C4-2B (cell line): ENCODE measurements at regions not wholly inside any gene's neighbourhood (a gene's known extent, or its start where the extent isn't known, plus 50 kb on each side); places are given as distances from the start of the nearest gene placed in this dataset.

Experiments
- H3K27ac ChIP-seq: fragments of 450-650 bp; 2 replicates; pipeline ENCODE4 v1.5.1; 2017
- ZFX ChIP-seq: fragments of 450-650 bp; IDR thresholded peaks from 2 replicates; pipeline ENCODE4 v1.6.1; 2017
- TF ChIP-seq, protein P1 (sequence below): fragments of 450-650 bp; conservative IDR thresholded peaks from 2 replicates; pipeline ENCODE4 v1.5.1; 2017; ENCODE audit warnings: mild to moderate bottlenecking

DNA sequence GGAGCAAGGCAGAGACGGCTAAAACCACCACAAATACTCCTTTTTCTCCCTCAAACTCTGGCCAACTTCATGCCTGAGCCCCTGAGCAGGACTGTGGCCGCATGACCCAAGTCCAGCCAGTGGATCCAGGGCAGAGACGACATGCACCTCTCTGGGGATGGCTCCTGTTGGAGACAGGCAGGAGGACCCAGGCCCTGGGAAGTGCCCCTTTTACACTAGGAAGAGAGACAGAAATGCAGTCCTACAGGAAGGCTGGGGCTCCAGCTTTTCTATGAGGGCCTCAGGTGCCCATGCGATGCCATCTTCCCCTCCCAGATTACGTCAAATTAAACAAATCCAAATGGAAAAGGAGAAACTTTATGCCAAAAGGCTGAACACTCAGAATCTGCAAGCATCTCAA lies 498.0 kb downstream of the BRD1 start:
- TF ChIP-seq, protein P1, sequence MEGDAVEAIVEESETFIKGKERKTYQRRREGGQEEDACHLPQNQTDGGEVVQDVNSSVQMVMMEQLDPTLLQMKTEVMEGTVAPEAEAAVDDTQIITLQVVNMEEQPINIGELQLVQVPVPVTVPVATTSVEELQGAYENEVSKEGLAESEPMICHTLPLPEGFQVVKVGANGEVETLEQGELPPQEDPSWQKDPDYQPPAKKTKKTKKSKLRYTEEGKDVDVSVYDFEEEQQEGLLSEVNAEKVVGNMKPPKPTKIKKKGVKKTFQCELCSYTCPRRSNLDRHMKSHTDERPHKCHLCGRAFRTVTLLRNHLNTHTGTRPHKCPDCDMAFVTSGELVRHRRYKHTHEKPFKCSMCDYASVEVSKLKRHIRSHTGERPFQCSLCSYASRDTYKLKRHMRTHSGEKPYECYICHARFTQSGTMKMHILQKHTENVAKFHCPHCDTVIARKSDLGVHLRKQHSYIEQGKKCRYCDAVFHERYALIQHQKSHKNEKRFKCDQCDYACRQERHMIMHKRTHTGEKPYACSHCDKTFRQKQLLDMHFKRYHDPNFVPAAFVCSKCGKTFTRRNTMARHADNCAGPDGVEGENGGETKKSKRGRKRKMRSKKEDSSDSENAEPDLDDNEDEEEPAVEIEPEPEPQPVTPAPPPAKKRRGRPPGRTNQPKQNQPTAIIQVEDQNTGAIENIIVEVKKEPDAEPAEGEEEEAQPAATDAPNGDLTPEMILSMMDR: no peak
- TF ChIP-seq ZFX: no peak
- no peak overlapping the region for H3K27ac ChIP-seq

DNA sequence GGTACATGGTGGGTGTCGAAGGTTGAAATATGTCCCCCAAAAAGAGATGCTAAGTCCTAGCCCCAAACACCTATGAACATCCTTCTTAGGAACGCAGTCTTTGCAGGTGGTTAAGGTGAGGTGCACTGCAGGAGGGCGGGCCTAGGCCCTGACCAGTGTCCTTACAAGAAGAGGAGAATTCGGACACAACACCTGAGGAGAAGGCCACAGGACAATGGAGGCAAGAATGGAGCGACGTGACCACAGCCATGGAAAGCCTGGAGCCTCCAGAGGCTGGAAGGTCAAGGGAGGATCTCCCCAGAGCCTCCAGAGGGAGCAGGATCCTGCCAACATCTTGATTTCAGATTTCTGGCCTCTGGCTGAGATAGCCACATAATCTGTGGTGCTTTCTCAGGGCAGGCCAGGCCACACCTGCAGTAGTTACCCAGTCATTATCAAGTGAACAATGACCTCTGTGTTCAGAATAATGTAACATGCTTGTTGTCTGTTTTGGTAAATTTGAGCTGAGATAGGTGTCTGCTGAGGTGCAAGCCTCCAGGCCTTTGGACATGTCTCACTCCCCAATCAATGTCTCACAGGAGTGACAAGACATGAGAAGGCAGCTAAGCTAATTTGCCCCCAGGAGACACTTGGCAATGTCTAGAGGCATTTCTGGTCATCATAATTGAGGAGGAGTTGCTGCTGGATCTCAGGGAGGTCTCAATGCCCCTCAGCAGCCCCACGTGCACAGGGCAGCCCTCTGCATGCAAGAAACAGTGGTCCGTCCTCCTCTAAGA lies 498.9 kb downstream of the BRD1 start:
- no peak for TF ChIP-seq ZFX
- TF ChIP-seq, protein P1: no peak
- H3K27ac ChIP-seq: no peak overlapping the region

DNA sequence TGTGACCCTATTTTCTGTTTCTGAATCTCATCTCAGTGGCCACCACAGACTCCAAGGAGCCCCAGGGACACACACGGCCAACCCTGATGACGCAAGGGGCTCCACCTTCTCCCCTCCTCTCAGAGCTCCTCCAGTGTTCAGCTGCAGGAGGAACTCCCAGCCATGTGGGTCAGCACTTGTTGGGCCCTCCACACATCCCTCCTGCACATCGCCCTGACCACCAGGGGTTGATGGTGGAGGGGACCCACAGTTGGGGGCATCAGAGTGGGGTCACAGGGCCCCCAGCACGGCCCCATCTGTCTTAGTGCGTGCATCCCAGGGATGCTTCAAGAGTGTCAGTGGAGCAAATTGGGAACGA lies 499.6 kb downstream of the BRD1 start:
- H3K27ac ChIP-seq: no peak overlapping the region
- TF ChIP-seq, protein P1: no peak
- TF ChIP-seq ZFX: no peak

DNA sequence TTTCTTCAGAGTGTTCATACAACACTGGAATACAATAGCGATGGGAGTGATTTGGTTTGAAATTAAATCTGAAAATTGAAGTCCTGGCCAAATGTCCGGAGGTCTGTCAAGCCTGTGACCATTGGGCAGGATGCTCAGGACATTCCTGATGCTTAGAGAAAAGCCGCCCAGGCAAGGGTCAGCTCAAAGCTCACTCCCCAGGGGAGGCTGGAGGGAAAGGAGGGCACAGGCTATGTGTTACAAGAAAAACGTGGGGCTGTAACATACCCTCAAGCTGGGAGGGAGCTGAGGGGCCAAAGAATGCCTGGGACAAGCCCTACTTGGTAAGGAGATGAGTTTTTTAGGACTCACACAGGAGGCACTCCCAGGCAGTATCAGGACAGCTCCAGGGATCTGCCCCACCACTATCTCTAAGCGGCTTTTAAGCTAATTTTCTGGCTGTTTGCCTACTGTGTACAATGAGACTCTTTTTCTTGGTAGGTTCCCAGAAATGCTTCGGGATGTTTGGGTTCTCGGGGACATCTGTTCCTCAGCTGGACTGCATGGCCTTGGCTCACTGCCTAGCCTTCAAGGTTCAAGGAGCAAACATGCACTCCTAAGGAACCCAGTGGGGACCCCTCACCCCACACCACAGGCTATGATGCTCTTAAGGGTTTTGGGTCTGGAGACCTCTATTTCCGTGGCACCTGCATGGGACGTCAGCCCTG lies 500.1 kb downstream of the BRD1 start:
- TF ChIP-seq, protein P1: no peak
- TF ChIP-seq ZFX: no peak
- H3K27ac ChIP-seq: no peak overlapping the region

DNA sequence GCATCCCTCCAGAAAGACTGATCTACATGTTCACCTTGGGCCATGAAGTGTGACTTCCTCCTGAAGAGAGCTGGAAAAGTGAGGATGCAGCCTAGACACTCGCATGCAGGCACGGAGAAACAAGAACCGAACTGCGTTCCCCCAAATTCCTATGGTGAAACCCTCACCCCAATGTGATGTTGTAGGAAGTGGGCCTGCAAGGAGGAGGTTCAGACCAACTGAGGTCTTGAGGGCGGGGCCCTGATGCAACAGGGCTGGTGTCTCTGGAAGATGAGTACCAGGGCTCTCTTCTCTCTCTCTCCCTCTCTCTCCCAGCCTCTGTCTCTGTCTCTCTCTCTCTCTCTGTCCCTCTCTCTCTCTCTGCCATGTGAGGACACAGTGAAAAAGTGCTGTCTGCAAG lies 501.1 kb downstream of the BRD1 start:
- no peak overlapping the region for H3K27ac ChIP-seq
- no peak for TF ChIP-seq ZFX
- TF ChIP-seq, protein P1: no peak

DNA sequence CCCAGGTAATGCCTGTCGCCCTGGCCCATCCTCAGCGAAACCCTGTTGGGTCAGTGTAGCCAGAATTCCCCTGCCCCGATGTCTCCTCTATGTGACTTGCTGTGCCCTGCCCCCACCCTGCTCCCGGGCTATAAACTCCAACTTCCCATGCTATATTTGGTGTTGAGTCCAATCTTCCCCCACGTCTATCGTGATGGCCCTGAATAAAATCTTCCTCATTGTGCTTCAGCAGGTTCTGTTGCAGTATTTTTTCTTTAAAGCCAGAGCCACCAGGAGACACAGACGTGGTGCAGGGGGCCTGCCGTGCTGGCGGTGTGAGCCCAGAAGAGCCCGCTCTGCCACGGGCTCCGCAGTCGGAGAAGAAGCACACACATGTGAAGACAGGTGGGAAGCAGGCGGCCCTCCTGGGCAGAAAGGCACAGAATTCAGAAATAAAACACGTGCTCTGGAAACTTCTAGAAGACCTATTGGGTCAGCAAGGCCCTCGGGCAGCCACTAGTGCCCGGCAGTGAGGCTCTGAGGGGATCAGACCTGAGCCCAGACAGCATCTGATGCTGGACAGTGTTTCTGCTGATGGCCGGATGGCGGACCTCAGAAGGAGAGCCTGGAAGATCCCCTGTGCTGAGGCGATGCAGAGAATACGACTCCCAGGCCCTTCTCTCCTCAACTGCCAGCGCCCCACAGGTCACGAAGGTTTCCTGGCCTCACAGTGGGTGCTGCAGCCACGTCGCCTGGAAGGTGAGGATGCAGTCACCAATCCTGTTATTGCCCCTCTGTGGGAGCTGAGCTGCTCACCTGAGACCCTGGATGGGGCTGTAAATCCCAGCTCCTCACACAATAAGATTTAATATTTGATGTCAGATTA lies 501.9 kb downstream of the BRD1 start:
- TF ChIP-seq, protein P1: no peak
- no peak for TF ChIP-seq ZFX
- no peak overlapping the region for H3K27ac ChIP-seq
